ENCODE measurements at regions not wholly inside any gene's neighbourhood (a gene's known extent, or its start where the extent isn't known, plus 50 kb on each side); places are given as distances from the start of the nearest gene placed in this dataset.

DNA sequence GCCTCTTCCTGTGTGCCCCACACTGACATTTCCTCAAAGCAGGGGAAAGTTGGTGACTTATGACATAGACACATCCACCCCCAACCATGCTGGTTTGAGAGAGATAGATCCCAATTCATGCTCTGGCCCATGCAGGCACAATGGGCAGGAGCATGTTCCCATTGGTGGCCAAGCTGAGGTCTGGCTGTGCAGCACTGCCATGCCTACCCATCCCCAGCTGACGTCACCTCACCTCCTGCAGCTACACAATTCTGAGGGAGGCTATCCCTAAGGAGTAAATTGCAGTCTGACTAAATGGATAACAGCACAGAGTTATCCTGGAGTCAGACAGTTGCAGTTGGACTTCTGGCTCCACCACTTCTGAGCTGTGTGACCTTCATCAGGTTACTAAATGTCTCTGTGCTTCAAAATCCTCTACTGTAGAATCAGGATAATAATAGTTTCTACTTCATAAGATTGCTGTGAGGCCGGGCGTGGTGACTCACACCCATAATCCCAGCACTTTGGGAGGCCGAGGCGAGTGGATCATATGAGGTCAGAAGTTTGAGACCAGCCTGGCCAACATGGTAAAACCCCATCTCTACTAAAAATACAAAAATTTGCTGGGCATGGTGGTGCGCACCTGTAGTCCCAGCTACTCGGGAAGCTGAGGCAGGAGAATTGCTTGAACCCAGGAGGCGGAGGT is 323.9 kb downstream of the BCL11B start:
- in situ Hi-C loops (cut with HindIII; ENCODE audit: low sequenced_read_pairs): no loop called here
- no peak overlapping the region for H3K4me3 ChIP-seq (ENCODE audit: low read depth, low read length)
- no peak for TF ChIP-seq CTCF (IDR thresholded peaks at IDR 0.05; ENCODE audit: low read depth, low read length, missing control alignments)
- no peak for DNase-seq (ENCODE audit: low read depth)

DNA sequence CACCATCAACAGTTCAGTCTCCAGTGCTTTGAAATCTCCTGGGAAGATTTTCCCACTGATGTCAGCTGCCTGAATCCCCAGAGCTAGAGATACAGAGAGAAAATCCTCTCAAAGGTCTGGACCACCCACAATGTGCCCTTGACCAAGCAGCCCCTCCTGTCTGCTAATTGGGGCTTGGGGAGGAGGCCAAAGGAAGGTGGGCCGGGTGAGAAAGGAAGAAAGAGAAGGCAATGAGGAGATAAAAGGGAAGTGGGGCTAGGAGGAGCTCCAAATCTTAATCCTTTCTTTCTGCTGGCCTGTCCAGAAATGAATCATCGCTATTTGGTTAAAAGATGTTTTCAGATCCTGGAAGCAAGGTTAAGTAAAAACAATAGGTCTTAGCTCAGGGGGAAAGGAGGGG is 322.9 kb downstream of the BCL11B start:
- no peak for DNase-seq (ENCODE audit: low read depth)
- in situ Hi-C loops (cut with HindIII; ENCODE audit: low sequenced_read_pairs): no loop called here
- H3K4me3 ChIP-seq (ENCODE audit: low read depth, low read length): no peak overlapping the region
- TF ChIP-seq CTCF (IDR thresholded peaks at IDR 0.05; ENCODE audit: low read depth, low read length, missing control alignments): no peak

- H3K4me3 ChIP-seq (ENCODE audit: low read depth, low read length): no peak overlapping the region
- in situ Hi-C loops (cut with HindIII; ENCODE audit: low sequenced_read_pairs): no loop called here
- no peak for TF ChIP-seq CTCF (IDR thresholded peaks at IDR 0.05; ENCODE audit: low read depth, low read length, missing control alignments)
- DNase-seq (ENCODE audit: low read depth): no peak
Observed at GRCh38 chr14:98949481-98950135, 322.4 kb downstream of the BCL11B start.

DNA sequence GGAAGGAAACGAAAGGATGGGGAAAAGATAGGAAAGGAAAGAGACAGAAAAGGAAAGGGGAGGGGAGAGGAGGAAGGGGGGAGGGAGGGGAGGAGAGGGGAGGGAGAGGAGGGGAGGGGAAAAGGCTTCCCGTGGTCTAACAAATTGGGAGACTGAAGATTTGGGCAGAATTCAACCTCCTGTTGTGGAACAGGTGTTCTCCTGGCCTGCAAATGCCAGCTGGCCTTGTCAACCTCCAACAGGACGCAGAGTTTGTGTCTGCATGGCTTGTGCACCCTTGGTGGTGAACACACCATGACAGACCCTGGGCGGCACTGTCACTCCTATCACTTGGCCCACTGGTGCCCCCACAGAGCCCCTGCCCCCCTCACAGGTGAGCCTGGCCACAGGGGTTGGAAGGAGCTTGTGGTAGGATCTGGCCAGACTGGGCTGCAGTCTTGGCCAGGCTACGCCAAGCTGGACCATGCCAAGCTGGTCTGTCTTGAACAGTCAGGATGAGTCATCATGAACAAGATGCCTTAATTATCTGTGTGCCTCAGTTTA is 321.6 kb downstream of the BCL11B start:
- H3K4me3 ChIP-seq (ENCODE audit: low read depth, low read length): no peak overlapping the region
- DNase-seq (ENCODE audit: low read depth): no peak
- TF ChIP-seq CTCF (IDR thresholded peaks at IDR 0.05; ENCODE audit: low read depth, low read length, missing control alignments): no peak
- in situ Hi-C loops (cut with HindIII; ENCODE audit: low sequenced_read_pairs): no loop called here

- in situ Hi-C loops (cut with HindIII; ENCODE audit: low sequenced_read_pairs): no loop called here
- DNase-seq (ENCODE audit: low read depth): no peak
- H3K4me3 ChIP-seq (ENCODE audit: low read depth, low read length): no peak overlapping the region
- TF ChIP-seq CTCF (IDR thresholded peaks at IDR 0.05; ENCODE audit: low read depth, low read length, missing control alignments): no peak
Observed at GRCh38 chr14:98951031-98951430, 321.0 kb downstream of the BCL11B start.

GRCh38 chr14:98951521-98952152 is 320.4 kb downstream of the BCL11B start:
- in situ Hi-C loops (cut with HindIII; ENCODE audit: low sequenced_read_pairs): no loop called here
- no peak for DNase-seq (ENCODE audit: low read depth)
- no peak overlapping the region for H3K4me3 ChIP-seq (ENCODE audit: low read depth, low read length)
- no peak for TF ChIP-seq CTCF (IDR thresholded peaks at IDR 0.05; ENCODE audit: low read depth, low read length, missing control alignments)
